ENCODE measurements at regions not wholly inside any gene's neighbourhood (a gene's known extent, or its start where the extent isn't known, plus 50 kb on each side); places are given as distances from the start of the nearest gene placed in this dataset.
"Not testable (repeated sequence)": the region's sequence is repeated elsewhere in the genome, so short reads cannot be mapped to it uniquely, and the experiment has no call there.

DNA sequence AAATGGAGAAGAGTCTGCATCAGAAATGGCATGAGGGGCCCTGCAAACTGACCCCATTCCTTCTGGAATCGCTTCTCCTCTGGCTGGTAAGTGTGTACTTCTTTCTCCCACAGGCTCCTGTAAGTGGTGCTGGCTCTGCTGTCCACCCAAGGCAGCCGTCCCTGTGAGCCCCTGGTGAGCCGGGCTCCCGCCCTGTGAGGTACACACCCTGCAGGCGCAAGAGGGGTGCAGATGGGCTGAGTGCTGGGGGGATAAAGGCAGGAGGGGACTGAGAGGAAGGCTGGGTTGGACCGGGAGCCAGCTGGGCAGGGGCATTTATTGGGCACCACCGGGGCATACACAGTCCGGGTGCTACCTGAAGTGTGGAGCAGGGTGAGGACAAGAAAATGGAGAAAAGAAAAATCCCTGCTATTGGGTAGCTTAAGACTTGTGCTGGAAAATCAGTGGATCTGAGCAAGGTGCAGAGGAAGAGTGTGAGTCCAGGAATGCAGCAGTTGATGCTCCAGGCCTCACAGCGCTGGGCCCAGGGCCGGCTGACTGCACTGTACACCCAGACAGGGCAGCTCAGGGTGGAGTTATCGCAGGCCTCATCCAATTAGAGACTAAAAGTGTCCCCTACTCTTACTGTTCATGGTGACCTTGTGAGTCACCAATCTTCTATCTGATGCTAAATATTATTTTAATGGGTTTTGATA is 455.1 kb upstream of the B3GAT1 start:
- no peak for DNase-seq (ENCODE audit: low spot score)

DNA sequence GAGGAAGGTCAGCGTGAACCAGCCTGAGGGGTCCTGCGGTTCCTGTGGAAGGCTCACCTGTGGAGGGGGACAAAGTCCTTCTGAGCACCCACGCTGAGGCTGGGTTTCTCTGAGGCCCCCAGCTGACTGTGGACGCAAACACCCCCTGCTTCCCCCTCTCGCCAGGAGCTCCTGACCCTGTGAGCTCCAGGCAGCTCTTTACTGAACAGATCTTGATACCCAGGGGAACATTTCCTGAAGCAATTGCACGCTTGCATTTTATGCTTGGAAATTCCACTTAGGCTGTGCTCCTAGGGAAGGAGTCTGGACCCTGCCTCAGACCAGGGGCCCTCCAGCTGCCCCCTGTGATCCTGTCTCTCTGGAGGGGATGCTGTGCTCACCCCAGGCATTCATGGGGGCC is 454.2 kb upstream of the B3GAT1 start:
- DNase-seq (ENCODE audit: low spot score): no peak

DNA sequence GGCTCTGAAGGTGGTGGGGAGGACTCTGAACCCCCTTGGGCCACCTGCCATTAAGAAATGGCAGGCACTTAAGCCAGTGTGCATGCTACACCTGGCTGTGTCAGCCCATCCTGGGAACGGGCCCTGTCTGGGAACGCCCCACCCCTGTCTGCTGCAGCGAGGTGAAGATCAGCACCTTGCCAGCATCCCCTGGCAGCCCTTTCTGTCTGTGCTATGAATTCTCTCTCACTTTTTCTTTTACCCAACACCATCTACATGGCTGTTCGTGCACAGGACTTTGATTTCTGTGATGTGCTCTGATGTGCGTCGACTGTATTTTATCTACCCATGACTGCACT is 452.9 kb upstream of the B3GAT1 start:
- no peak for DNase-seq (ENCODE audit: low spot score)

DNA sequence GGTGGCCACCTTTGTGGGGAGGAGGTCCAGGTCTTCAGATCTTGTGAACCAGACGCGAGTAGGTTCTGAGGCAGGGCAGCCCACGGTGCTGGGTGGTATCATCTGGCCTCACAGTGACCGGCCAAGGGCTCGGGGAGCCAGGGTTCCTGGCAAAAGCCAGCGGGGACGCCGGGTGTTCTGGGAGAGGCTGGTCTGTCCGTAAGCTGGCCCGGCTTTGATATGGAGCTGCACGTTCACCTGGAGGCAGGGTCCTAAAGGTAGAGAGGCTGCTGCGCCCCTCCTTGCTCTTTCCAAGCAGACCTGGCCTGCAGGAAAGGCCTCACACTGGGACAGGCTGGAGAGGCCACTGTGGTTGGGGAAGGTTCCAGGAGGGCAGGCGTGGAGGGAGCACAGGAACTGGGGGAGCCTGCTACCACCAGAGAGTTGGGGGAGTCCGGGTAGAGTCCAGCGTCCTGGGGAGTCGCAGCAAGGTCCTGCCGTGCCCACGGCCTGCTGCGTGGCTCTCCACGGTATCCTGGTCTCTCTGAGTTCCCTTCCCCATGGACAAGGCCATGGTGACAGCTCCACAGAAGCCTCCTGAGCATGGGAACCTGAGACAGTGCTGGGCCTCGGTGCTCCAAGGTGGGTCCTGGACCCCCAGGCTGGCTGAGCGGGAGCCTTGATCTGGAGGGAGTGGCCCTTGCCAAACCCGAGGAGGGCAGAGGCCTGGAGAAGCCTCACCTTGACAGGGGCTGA is 452.4 kb upstream of the B3GAT1 start:
- DNase-seq (ENCODE audit: low spot score): no peak

DNA sequence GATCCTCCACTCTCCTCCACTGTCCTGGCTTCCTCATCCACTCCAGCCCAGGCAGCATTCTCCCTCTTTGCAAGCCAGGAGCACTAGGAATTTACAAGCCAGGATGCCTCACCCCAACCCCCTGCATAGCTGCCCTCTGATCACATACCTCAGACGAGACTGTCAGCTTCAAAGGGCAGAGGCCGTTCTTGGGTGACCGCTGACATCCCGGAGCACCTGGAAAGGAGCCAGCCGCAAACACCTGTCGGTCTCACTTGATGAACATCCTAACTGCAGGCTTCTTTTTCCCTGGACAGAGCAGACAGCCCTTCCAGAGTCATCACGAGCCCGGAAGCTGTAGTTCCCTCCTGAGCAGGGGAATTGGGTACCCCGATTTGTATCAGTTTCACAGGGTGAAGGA is 451.3 kb upstream of the B3GAT1 start:
- DNase-seq (ENCODE audit: low spot score): no peak

DNA sequence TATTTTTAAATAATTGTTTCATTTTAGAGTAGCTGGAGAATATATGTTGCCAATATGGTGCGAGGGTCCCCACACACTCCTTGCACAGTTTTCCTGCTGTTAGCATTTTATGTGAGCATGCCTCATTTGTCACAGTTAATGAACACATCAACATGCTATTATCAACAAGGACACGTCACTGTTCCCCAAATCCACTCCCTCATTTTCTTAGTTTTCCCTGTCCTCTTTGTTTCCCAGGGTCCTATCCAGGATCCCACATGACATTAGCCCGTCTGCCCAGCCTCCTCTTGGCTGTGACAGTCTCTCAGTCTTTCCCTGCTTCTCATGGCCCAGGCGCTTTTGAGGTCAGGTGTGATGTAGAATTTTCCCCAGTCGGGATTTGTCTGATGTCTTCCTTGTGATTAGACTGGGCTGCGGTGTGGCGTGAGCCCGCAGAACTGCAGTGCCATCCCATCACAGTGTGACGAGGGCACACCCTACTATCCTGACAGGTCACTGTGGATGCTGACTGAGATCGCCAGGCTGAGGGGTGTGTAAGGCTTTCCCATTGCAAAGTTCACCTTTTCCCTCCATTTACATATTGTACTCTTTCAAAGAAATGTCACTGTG is 450.6 kb upstream of the B3GAT1 start:
- no peak for DNase-seq (ENCODE audit: low spot score)

DNA sequence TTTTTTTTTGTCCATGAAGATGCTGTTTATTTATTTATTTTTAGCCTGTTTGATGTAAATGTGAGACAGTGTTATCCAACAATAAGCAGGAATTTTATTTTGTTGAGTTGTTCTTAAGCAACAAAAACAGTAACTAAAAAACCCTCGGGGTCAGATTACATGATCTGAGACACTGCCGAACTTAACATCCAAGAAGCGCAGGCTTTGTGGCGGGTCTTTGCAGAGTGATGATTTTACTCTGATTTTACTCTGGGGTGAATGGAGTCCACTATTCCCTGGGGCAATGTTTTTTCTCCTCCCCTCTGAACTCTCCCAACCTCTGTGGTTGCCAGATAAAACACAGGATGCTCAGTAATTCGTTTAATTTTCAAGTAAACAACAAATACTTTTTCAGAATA is 450.1 kb upstream of the B3GAT1 start:
- DNase-seq (ENCODE audit: low spot score): no peak

DNA sequence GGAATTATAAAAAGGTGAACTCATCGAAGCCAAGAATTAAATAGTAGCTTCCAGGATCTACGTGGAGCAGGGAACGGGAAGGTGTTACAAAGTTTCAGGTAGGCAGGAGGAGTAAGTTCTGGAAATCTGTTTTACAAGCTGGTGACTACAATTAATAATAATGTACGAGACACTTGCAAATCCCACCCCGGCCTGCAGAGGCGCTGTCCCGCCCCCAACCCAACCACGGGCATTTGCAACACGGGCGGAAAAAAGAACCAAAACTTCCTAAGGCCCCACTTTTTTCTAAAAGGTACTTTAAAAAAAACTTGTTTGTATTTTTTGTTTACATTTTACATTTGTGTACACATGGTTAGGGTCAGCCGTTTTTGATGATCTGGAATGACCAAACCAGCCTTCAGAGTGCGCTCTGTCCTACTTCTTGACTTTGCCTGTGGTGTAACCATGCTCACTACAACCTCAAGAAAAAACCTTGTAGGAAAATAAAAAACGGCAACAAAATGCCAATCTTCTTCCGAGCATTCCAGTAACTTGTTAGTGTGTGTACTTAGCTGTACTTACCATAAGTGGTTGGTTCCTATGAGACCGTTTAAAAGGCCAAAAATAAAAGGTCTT is 449.6 kb upstream of the B3GAT1 start:
- no peak for DNase-seq (ENCODE audit: low spot score)

DNA sequence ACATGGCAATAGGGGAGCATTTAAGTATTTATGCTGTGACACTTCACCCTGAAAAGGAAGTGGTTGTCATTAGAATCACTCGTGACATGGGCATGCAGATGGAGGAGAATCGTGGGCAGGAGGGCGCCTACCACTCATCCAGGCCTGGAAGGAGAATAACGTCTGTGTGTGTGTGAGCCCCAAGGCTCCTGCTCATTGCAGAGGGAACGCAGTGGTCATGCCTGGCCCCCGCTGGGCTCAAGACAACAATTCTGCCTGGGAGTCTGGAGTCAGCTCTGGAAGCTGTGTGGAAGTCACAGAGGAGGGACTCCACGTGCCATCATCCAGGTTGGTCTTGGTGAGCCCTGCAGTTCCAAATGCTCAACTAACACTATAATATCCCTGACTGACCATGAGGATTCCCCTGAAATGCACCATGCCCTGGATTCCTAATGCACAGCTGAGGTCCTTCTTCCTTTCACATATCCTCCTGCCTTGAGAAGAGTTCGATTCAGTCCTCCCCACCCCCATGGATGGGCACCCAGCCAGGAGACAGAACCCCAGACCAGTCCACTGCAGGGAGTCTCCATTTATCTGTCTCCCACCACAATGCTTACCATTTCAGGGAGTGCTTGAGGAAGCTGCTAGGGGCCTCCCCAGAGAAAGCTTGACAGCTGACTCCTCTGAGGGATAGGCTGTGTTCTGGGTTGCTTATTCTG is 446.9 kb upstream of the B3GAT1 start:
- DNase-seq (ENCODE audit: low spot score): no peak

DNA sequence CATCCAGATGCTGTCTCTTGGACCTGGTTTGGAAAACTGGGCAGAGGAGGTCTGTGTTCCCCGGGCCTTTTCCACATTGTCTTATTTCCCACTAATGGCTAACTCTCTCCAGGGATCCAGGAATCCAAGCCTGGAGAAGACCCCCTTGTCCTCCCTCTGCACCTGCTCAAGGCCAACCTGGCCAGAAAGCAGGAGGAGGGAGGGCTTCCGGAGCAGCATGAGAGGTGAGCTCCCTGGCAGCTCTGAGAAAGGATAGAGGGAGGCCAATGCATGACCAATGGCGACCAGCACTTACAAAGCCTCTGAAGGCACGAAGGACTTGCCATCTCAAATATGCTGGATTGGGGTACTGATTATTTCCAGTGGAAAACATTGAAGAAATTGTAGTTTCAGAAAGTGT is 445.0 kb upstream of the B3GAT1 start:
- DNase-seq (ENCODE audit: low spot score): no peak

DNA sequence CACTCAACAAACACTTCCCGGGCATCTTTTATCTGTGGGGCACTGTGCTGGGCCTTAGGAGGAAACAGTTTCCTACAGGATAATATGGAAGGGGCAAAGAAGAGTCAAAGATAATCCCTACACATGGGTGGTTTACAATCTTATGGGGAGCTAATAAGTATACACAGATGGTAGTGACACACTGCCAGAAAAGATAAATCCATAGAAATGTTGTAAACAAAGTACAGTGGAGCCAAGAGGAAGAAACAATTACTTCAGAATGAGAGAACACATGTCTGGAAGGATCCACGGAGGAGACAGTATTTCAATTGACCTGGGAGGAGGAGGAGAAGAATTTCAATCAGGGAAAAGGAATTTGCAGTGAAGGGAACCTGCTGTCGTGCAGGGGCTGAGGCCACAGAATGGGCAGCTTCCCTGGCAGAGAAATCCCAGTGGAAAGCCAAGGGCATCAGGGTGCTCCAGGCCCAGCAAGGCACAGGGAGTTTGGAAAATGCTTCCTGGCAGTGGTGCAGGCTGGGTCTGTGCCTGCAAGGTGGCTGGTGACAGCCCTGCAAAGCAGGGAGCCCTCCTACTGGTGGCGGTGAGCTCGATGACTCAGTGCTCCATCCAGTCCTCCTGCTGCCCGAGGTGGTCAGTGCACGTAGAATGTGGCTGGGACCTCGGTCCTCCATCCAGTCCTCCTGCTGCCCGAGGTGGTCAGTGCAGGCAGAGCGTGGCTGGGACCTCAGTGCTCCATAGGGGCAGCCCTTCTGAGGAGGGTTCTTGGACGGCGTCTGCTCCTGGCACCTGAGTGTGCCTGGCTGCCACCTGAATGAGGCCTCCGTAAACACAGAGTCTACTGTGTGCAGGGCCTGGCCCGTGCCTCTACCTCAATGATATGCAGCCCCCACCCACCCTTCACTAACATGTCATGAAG is 444.3 kb upstream of the B3GAT1 start:
- DNase-seq (ENCODE audit: low spot score): no peak

DNA sequence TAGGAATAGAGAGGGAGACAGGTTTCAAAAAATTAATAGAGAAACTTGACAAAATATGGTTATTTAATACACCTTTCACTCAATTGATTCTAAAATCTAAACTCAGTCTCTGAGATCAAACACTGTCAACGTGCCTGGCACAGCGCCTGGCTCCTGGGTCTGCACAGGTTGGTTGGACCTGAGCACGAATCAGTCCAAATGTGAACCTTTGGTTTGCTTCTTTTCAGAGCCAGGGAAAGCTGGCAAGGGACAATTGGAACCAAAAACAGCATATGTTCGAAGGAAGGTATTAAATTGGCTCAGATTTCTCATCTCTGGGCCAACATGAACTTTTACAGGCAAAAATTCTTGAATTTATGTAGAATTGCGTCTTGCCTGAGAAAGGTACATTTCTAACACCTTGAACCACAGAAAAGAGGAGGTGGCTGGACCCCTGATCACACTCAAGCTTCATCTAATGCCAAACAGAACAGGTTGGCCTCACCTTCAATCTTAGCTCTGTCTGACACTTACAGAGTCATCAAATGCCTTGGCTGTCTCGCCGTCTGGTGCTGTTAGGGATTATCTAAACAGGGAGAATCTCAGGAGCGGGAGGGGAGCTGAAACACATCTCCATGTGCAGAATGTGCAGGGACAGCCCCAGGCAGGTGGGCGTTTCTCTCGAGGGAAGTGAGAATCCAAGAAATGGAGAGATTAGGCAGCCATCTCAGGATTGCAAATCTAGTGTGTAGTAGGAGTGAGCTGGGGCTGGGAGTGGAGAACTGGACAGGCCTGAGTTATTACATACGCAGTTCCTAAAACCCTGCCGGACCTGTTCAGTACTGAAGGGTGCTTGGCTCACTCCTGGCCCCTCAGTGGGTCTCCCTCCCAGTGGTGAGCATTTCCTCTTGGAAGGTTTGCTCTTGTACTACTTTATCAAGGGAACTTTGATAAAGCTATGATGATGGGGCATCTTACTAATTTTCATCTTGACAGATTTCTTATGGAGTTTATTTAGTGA is 442.2 kb upstream of the B3GAT1 start:
- DNase-seq (ENCODE audit: low spot score): no peak

DNA sequence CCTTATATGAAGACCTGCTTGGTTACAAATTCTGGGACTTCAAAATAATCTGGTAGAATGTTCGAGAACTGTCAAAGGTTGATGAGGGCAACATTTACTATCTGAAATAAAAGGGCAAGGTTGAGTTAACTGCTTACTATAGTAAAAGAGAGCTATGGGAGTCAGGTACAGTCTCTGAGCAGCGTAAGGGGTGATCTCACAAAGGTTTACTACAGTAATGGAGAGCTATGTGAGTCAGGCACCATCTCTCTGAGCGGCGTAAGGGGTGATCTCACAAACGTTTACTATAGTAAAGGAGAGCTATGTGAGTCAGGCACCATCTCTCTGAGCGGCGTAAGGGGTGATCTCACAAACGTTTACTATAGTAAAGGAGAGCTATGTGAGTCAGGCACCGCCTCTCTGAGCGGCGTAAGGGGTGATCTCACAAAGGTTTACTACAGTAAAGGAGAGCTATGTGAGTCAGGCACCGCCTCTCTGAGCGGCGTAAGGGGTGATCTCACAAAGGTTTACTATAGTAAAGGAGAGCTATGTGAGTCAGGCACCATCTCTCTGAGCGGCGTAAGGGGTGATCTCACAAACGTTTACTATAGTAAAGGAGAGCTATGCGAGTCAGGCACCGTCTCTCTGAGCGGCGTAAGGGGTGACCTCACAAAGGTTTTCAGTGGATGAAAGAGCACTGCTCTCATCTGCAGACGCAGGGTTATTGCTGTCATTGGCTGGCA is 439.6 kb upstream of the B3GAT1 start:
- DNase-seq (ENCODE audit: low spot score): not testable (repeated sequence)

DNA sequence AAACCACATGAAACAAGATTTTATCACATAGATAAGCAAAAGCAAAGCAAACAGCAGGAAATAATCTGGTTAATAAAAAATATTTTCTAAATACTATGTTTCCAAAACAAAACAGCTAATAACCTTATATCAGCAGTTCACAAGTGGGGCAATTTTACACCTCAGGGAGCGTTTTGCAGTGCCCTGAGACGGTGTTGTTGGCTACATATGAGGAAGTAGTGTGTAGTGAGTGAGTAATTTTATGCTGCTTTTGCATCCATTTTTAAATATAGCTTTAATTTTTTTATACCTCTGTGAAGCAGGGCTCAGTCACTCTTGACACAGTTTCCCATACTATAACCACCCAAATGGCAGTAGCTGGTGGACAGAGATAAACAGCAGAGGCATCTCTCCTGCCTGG is 438.5 kb upstream of the B3GAT1 start:
- DNase-seq (ENCODE audit: low spot score): no peak

DNA sequence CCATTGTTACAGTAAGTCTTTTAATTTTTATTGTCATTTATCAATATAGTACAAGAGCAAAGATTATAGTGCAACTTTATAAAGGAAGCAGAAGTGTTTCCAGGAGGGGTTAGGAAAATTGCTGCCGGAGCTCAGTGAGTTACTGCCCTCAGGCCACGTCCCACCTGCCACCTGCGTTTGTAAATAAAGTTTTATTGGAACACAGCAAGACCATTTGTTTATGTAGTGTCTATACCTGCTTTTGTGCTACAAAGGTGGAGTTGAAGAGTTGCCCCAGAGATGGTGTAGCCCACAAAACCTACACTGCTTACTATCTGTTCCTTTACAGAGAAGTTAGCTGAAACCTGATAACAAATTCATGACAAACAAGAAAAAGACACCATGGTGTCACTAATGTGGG is 437.8 kb upstream of the B3GAT1 start:
- no peak for DNase-seq (ENCODE audit: low spot score)

DNA sequence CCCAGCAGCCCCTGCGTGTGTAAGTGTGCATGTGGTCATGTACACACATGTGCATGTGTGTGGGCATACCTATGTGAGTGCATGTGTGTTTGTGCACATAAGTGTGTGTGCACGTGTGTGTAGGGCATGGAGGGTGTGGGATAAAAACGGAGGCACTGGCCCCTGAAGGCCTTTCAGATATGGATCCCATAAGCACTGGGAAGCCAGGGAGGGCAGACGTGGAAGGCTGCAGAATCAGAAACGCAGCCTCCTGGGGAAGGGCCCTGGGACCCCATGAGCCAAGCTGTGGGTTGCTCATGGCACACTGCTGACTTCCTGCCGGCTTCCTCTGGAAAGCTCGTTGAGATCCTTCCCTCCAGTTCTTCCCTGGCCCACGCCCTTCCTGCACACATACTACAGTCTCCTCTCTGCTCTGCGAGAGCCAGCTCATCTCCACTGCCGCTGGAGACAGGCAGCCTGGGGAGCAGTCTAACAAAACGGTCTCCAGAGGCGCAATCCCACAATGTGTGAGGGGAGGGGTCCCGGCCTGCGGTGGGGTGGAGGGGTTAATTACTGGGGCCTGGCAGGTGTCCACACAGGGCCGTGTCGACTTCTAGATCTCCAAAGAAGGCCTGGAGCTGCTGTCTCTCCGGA is 435.2 kb upstream of the B3GAT1 start:
- no peak for DNase-seq (ENCODE audit: low spot score)

DNA sequence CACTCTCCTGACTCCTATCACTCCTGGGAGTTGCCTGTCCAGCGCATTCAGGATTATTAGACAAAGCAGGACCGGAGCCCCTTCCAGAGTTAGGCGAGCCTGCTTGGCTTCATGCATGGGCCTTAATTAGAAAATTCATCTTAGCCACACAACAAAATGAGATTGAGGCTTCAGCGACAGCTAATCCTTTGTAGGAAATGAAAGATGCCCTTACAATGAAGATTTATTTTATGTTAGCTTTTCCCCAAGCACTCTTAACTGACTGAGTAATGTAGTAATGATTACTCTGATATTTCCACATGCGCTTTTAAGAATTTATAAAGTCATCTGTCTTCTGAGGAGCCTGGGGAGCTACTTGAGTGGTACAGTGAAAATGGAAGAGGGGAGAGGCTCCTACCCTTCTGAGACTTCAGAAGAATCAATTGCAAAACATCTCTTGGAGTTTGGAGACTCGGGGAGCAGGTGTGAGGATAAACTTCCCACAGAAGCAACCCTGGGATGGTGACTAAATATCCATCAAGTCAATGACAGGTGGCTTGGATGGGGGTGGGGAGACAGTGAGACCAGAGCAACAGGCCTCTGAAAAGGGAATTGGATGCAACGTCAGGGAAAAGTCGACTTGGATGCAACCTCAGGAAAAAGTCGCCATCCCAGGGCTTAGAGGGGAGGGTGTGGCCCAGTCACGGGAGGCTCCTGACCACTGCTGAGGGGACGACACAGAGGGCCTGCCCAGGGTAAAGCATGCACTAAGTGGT is 434.5 kb upstream of the B3GAT1 start:
- no peak for DNase-seq (ENCODE audit: low spot score)

Data from GM03348 (cell line).